Stimulated activated CD8-positive, alpha-beta memory T cell treated with anti-CD3 and anti-CD28 coated beads, Interleukin-4, amount 100 ng/mL, for 24 hours (primary cell): ENCODE measurements at regions not wholly inside any gene's neighbourhood (a gene's known extent, or its start where the extent isn't known, plus 50 kb on each side); places are given as distances from the start of the nearest gene placed in this dataset.
"Not testable (repeated sequence)": the region's sequence is repeated elsewhere in the genome, so short reads cannot be mapped to it uniquely, and the experiment has no call there.

Experiments
- DNase-seq: peaks from one replicate; pipeline ENCODE4 v3.0.0-alpha.2; 2020; ENCODE audit warnings: low read depth

- DNase-seq = no peak
These were observed 426.5 kb upstream of the FRG1 start for GRCh38 chr4:189514209-189514608.

DNA sequence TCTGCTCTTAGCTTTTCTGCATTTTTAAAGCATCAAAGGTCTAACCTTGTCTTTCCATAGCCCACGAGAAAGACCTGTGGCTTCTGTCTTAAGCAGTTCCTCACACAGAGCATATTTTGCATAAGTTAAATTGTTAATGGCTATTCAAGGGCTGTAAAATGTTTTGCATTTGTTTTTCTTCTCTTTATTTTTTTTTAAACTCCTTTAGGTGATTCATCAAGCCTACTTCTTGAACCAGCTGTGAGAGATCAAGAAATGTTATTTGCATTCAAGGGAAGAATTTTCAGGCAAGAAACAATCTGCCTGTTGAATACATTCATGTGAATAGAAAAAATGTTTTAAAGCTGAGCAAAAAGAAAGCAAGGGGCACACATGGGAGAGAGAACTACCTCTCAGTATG lies 423.8 kb upstream of the FRG1 start:
- no peak for DNase-seq

DNA sequence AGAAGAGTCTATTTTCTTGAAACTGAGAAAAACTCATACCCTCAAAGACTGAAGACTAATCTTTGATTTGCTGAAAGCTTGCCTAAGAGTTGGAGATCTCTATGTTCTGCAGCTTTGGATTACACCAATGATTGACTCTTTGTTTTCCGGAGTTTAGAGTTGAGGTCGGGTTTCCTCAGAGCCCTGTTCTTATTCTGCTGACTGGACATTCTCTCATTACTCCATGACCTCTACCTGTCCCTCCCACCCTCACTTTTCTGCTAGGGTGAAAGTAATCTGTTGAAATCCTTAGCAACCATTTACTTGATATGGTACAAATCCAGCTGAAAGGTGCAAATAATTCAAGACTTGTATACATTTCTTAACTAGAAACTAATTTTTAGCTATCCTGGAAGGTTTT lies 421.5 kb upstream of the FRG1 start:
- no peak for DNase-seq

DNA sequence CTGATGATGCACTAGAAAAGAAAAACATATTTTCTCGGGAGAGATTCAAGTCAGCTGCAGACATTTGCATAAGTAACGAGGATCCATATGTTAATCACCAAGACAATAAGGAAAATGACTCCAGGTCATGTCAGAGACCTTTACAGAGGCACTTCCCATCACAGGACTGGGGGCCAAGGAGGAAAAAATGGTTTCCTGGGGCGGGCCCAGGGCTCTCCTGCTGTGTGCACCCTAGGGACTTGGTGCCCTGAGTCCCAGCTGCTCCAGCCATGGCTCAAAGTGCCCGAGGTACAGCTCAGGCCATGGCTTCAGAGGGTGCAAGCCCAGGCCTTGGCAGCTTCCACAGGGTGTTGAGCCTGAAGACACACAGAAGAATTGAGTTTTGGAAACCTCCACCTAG lies 415.4 kb upstream of the FRG1 start:
- DNase-seq = no peak

DNA sequence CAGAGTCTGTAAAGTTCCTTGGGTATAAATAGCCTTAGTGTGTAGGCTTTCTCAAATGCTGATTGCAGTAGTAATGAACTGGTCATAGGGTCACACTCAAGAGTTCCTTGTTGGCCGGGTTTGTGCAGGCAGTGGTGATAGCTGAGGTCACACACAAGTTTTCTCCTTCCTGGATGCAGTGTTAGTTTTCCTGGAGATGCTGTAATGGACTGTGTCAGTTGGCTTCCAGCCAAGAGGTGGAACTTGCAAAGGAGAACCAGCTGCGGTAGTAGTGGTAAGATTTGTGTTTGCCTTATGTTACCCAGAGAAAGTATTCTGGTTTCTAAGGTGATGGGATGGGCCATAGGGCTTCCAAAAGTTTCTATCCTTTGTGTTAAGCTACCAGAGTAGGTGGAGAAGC lies 409.8 kb upstream of the FRG1 start:
- DNase-seq = no peak

DNA sequence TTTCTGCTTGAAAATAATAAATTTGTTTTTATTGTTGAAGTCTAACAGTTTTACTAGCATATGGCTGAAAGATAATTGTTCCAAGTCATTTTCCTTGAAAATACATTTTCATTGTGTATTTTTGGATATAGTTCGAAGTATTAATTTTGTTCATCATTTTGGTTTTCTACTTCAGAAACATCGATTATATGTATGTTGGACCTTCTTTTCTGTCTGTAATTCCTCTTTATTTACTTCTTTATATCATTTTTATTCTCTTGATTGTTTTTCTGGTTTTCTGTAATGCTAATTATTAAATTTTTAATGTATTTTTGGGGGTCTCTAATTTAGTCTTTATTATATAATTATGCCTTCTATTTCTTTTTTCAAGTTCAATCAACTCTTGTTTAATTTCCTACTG lies 407.1 kb upstream of the FRG1 start:
- no peak for DNase-seq

- DNase-seq = no peak
These were observed 393.1 kb upstream of the FRG1 start for GRCh38 chr4:189547559-189547958.

DNA sequence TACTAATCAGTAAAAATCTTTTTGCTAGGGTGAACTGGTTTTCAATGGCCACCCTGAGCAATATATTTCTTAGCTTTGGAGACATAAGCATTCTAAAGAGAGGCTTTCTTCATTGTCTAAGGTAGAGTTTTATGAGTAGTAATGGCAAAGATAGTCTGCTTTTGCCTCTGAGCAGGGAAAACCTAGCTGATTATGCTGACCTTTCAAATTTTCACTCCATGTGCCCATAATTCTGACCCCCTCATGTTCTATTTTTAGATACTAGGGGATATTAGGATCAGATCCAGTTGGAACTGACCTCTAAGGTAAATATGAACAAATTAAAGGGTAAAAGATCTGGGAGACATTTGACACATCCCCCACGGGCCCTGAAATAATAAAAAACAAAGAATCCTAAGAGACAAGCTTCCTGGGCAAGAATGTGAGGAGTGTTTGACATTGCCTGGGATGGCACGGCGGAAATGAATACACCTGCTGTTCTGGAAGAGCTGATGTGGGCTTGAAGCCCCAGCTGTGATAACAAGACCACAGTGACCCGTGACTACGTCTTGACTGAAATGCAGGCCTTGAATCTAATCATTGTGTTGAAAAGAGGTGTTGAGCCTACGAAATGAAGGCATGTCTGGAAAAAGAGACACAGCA lies 392.1 kb upstream of the FRG1 start:
- no peak for DNase-seq

GRCh38 chr4:189551931-189552670 lies 388.6 kb upstream of the FRG1 start:
- not testable (repeated sequence) for DNase-seq

DNA sequence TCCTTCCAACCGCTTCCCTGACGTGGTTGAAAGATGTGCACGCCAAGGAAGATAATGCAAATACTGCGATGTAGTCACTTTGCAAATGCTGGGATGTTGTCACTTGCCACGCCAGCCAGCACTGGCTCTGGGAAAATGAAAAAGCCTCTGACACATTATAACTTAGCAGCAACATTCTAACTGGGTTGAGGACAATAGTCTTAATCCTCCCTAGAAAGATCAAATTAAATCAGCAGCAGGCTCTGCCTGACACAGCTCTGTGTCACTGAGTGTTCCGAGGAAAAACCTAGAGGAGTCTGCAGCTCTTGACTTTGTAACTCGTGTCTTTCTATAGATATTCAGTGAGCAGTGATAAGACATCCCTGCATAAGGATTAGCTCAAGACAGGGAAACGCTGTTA lies 380.1 kb upstream of the FRG1 start:
- DNase-seq = not testable (repeated sequence)

- DNase-seq = not testable (repeated sequence)
These were observed 376.9 kb upstream of the FRG1 start for GRCh38 chr4:189563751-189564150.

GRCh38 chr4:189566271-189566670 lies 374.4 kb upstream of the FRG1 start:
- DNase-seq = not testable (repeated sequence)

DNA sequence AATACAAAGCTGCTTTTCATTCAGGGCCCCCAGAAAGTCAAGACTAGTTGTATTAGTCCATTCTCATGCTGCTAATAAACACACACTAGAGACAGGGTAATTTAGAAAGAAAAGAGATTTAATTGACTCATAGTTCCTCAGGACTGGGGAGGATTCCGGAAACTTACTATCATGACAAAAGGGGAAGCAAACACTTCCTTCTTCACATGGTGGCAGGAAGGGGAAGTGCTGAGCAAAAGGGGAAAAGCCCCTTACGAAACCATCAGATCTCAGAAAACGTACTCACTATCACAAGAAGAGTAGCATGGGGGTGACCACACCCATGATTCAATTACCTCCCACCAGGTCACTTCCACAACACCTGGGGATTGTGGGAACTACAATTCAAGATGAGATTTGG lies 373.8 kb upstream of the FRG1 start:
- DNase-seq = not testable (repeated sequence)

DNA sequence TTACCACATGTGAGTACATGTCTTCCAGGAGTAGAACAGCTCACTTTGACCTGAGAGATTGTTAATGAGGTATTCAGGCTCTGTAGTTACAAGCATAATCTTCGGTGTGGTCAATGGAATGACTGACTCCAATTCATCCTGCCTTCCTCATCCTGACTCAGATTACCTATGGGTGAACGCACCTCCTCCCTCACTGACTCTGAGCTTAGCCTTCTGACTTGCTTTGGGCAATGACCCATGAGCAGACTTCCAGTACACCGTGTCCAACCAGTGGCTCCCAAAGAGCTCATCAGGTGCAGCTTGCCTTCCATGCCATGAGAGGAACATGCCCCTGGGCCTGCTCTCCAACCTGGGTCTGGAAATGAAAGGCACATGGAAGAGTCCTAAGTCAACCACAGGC lies 361.0 kb upstream of the FRG1 start:
- not testable (repeated sequence) for DNase-seq

- DNase-seq = not testable (repeated sequence)
These were observed 353.6 kb upstream of the FRG1 start for GRCh38 chr4:189586908-189587632.

GRCh38 chr4:189589201-189589600 lies 351.5 kb upstream of the FRG1 start:
- DNase-seq = not testable (repeated sequence)

DNA sequence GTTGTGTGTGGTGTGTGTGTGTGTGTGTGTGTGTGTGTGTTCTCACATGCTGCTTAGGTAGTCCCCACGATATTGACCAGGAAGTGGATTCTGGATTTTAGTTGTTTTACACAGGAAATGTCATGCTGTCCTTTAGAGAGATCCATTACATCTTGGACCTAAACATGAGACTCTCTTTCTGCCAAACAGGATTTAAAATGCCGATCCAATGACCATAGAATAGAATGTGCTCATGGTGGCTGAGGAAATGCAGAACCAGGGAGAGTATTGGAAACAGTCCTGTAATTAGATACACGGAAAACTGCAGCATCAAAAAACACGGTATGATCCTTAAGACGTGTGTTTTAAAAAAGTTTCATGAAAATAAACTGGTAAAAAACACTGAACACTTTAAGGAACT lies 347.8 kb upstream of the FRG1 start:
- no peak for DNase-seq

- DNase-seq = no peak
These were observed 343.3 kb upstream of the FRG1 start for GRCh38 chr4:189597341-189597740.

DNA sequence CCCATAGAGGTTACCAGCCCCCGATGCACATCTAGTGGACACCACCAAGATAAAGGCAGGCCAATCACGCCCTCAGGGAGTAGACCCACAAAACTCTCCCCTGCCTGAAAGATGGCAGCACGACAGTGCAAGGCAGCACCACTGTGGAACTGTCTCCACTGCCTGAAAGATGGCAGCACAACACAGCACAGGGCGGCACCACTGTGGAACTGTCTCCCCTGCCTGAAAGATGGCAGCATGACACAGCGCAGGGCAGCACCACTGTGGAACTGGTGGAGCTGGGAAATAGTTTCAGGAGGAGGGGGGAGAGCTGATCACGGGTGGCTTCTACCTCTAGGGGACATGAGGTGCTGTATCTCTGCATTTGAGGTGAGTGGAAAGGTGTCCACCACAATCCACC lies 340.4 kb upstream of the FRG1 start:
- DNase-seq = no peak

GRCh38 chr4:189600718-189601435 lies 339.8 kb upstream of the FRG1 start:
- DNase-seq = no peak

- DNase-seq = not testable (repeated sequence)
These were observed 337.8 kb upstream of the FRG1 start for GRCh38 chr4:189602827-189603226.

DNA sequence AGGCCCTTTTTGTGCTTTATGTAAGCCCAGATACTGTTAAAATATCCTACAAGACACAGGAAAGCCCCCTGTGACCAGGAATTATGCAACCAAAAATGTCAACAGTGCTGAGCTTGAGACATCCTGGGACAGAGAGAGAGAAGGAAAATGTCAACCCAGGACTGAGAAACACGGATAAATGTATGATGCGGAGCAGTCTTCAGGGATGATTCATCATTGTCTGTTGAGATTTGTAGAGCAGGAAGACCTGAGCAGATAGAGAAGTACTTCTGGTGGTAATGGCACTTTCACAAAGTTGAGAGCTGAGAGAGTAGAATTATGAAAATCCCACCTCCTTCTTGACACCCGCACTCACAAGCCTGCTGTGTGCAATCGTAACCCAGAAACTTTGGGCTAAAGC lies 330.1 kb upstream of the FRG1 start:
- DNase-seq = not testable (repeated sequence)
